ENCODE measurements at regions not wholly inside any gene's neighbourhood (a gene's known extent, or its start where the extent isn't known, plus 50 kb on each side); places are given as distances from the start of the nearest gene placed in this dataset.

GRCh38 chr16:64440421-64440831 is 681.4 kb downstream of the CDH11 start:
- TF ChIP-seq SIN3A (IDR thresholded peaks at IDR 0.05; ENCODE audit: borderline replicate concordance, insufficient read depth, low read length) (no peak), REST (IDR thresholded peaks at IDR 0.05; ENCODE audit: insufficient read depth in 1 of 2, low read depth in 2 of 2, low read length in 2 of 2) (peak in 1 of 2 experiments; percentile 11; a peak in 1 of 4 replicates), POLR2AphosphoS5 (IDR thresholded peaks at IDR 0.05; ENCODE audit: low read depth, low read length) (no peak), TAF1 (IDR thresholded peaks at IDR 0.05; ENCODE audit: borderline replicate concordance, insufficient read depth, low read length) (no peak), FOXP2 (optimal IDR thresholded peaks at IDR 0.05; ENCODE audit: borderline replicate concordance, extremely low read depth, extremely low read length, insufficient read depth) (no peak)

Data from PFSK-1 (cell line).